GM19240 (cell line): ENCODE measurements at regions not wholly inside any gene's neighbourhood (a gene's known extent, or its start where the extent isn't known, plus 50 kb on each side); places are given as distances from the start of the nearest gene placed in this dataset.
"Not testable (repeated sequence)": the region's sequence is repeated elsewhere in the genome, so short reads cannot be mapped to it uniquely, and the experiment has no call there.

Experiments
- DNase-seq: peaks from one replicate; pipeline ENCODE4 v3.0.0; 2011; ENCODE audit warnings: low spot score; ENCODE audit not compliant: insufficient read length

- DNase-seq, result no peak
Measured at GRCh38 chr5:93359296-93359959, 221.6 kb downstream of the NR2F1-AS1 start.

GRCh38 chr5:93358176-93358575 is 222.8 kb downstream of the NR2F1-AS1 start:
- DNase-seq, result no peak

- no peak for DNase-seq
Measured at GRCh38 chr5:93357686-93358085, 223.3 kb downstream of the NR2F1-AS1 start.

DNA sequence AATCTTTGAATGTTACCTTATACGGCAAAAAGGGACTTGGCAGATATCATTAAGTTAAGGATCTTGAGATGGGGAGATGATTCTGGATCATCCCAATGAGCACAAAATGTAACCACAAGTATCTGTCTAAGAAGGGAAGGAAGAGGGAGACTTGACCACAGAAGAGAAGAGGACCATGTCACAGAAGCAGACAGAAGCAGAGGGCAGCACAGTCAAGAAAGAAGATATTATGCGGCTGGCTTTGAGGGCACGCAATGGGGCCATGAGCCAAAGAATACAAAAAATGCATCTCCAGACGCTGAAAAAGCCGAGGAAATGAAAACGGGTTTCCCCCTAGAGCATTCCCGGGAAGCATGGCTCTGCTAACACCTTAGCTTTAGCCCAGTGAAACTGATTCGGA is 225.3 kb downstream of the NR2F1-AS1 start:
- DNase-seq, result no peak

DNA sequence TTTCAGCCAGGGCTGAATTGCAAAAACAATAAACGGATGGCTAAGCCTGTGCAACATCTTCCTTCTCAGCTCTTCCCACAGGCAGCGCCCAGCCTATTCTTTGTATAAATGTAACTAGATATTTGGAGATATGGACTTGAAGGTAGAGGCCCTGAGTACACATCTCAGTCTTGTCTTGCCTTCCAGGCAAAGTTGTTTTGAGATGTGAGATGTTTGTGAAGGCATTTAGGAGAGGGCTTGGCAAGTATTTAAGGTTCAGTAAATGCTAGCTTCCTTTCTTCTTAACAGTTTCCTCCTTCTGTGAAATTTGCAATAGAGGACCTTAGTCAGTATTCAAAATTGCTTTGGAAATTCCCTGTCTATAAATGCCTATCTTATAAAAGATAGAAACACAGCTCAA is 228.8 kb downstream of the NR2F1-AS1 start:
- DNase-seq, result no peak

- DNase-seq, result no peak
Measured at GRCh38 chr5:93349613-93350012, 231.4 kb downstream of the NR2F1-AS1 start.

- DNase-seq, result no peak
Measured at GRCh38 chr5:93348231-93348630, 232.8 kb downstream of the NR2F1-AS1 start.

- DNase-seq, result not testable (repeated sequence)
Measured at GRCh38 chr5:93346850-93347249, 234.2 kb downstream of the NR2F1-AS1 start.

DNA sequence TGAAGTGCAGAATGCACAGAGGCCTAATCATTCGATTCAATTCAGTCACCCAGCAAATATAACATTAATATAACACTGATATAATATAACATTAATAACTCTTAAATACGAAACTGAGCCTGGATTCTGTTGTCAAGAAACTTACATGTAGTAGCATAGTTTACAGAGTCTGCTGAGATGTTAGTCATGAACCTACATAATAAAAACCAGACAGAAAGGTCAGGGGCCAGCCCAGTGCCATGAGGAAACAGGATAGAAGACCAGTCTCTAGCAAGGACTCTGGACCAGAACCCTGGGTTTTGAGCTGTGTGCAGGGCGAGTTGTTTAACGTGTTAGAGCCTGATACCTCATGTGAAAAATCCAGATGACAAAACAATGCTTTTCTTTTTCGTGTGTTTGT is 234.7 kb downstream of the NR2F1-AS1 start:
- DNase-seq, result no peak

- no peak for DNase-seq
Measured at GRCh38 chr5:93343570-93343969, 237.4 kb downstream of the NR2F1-AS1 start.

- DNase-seq, result peak; percentile 7
Measured at GRCh38 chr5:93342563-93343061, 238.4 kb downstream of the NR2F1-AS1 start.

DNA sequence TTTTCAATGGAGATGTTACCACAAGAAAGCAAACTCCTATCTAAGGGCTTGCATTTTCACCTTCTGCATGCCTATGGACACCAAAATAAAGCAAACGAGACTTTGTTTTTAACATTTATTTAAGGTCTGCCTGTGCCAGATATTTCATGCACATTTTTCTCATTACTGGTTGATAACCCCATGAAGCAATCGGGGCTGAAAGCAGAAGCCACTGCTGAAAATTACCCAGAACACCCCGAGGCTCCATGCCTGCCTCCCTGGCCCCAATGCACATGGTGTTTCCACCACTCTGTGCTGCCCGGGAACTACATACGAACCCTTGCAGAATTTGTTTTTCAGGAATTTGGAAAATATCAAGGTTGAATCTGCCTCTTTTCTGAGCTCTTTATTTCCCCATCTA is 240.1 kb downstream of the NR2F1-AS1 start:
- no peak for DNase-seq

DNA sequence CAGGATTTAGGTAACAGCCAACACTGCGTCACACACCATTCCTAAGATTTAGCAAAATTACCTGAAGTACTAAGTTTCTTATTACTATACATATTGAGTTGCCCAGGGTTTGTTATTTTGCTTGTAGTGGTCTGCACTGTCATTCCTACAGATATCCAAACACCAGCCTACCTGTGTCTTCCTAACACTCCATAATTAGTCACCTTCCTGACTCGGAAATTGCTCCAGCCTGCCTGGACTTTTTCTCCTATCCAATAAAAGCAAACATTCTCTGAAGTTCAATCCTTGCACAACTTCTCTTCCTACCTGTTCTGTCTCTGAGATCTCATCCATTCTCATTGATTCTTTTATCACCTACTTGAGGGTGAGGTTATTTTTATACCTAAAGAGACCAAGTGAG is 243.9 kb downstream of the NR2F1-AS1 start:
- DNase-seq, result no peak

DNA sequence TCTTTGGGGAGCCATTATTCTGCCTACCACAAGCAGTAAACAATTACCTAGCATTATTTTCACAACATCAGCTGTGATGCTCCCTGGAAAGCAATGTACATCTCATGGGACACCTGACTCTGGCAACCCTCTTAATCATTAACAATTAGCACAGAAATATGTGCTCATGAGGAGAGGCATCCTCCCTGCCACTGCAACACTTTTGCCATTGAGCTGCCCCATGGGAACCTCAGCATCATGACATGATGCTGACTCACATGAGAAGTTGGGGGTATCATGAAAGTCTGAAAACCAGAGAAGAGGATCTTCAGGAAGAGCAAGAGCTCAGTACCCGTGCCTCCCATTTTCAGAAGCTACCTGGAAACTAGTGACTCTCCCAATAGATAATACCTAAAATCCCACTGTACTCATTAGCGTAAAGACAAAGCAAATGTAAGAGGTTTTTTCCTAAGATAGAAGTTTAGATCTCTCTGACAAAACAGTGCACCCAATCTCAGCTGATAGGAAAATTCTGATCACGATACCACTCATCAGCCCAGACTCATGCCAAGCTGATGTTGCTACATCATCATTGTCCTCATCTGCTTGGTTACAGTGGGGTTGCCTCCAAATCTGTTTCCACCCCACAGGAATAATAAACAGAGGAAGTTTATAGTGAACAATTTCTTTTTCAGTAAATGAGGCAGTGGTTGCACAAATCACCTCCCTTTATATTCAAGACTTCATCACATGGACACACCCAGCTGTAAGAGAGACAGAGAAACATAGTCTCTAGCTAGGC is 244.5 kb downstream of the NR2F1-AS1 start:
- DNase-seq, result no peak

DNA sequence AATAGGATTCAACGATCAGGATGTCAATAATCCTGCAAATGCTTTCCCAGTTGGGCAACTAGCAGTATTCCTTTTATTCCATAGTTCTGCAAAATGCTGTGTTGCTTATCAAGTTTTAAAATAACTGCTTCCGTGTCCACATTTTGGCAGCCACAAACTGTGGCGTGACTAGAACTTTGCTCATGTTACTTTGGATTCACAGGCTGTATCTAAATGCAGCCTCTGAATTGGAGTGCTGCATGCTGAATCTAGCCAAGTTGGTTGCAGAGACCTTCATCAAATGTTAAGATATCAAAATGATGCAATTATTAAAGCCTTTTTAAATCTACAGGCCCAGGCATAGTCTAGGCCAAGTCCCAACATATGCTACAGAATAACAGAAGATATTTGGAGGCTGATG is 249.2 kb downstream of the NR2F1-AS1 start:
- no peak for DNase-seq

- no peak for DNase-seq
Measured at GRCh38 chr5:93331241-93331640, 249.8 kb downstream of the NR2F1-AS1 start.

DNA sequence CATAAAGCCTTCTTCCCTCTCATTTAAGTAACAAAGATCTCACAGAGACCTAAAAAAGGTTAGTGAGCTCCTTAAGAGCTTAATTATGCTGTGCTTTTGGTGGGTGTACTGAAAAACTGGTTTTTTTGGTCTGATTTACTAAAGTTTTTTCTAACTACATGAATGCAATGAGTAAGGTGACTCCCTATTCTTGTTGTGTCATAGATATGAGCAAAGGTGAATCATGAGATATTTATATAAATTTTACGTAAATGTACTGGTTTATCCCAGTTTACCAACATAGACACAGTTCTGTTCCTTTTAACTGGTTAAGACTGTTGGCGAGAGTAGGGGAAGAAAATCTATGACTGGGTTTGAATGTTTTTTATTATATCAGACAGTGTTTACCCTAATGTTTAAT is 250.5 kb downstream of the NR2F1-AS1 start:
- DNase-seq, result no peak

GRCh38 chr5:93329756-93330155 is 251.3 kb downstream of the NR2F1-AS1 start:
- no peak for DNase-seq

- DNase-seq, result no peak
Measured at GRCh38 chr5:93328833-93329232, 252.2 kb downstream of the NR2F1-AS1 start.

GRCh38 chr5:93327605-93328004 is 253.4 kb downstream of the NR2F1-AS1 start:
- no peak for DNase-seq

GRCh38 chr5:93325946-93326345 is 255.1 kb downstream of the NR2F1-AS1 start:
- DNase-seq, result no peak

DNA sequence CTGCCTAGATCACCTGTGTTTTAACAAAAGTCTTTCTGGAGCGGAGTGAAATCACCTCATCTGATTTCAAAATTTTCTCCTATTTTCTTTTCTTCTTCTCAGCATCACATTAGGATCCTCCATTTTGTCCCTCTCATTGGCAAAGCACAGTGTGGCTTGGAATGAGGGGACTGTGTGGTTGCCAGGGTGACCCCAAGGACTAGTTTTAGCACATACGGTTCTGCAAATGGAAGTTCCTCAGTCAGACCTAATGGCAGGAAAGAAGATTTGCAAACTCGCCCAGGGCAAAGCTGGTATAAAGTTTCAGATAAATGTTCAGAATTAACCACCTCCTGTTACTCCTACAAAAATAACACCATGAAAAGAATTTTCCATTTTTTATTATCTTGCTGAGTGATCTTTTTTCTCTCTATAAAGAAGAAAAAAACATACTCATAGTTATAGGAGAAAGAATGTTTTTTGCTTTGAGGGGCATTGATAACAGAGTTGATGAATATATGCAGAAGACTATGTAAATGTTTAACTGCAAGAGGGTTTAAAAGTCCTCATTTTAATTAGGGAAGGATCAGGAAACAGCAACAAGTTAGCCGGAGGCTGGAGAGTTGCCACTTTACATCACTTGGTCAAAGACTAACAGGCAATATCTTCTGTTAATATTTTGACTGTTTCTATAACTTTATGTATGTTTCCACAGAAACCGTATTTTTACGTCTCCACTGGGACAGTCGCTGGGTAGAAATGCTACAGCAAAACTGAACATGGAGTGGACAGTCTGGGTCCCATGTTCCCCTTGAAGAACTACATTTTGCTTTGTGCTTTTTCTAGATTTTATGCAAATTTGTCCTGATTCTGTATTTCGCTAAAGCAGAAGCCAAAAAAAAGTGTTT is 257.8 kb downstream of the NR2F1-AS1 start:
- no peak for DNase-seq
